Fibroblast of villous mesenchyme (primary cell): ENCODE measurements at regions not wholly inside any gene's neighbourhood (a gene's known extent, or its start where the extent isn't known, plus 50 kb on each side); places are given as distances from the start of the nearest gene placed in this dataset.

ENCODE experiments used
- DNase-seq: peaks from one replicate; pipeline ENCODE4 v3.0.0-alpha.2; 2010; ENCODE audit warnings: low read depth
- H3K4me3 ChIP-seq: 2 replicates; pipeline ENCODE4 v1.5.1; 2011; ENCODE audit warnings: low read depth, mild to moderate bottlenecking, low read length
- CTCF ChIP-seq: IDR thresholded peaks from 2 replicates; pipeline ENCODE4 v1.5.1; 2012; ENCODE audit warnings: low read depth, mild to moderate bottlenecking, low read length; ENCODE audit not compliant: insufficient read depth

GRCh38 chr15:89421219-89421618, 75.2 kb downstream of the RHCG start:
- TF ChIP-seq CTCF, result no peak
- DNase-seq, result no peak
- H3K4me3 ChIP-seq, result no peak overlapping the region

GRCh38 chr15:89419370-89419984, 76.9 kb downstream of the RHCG start:
- no peak for TF ChIP-seq CTCF
- no peak overlapping the region for H3K4me3 ChIP-seq
- DNase-seq, result peak; percentile 37

GRCh38 chr15:89417206-89417725, 79.1 kb downstream of the RHCG start:
- DNase-seq, result no peak
- no peak overlapping the region for H3K4me3 ChIP-seq
- TF ChIP-seq CTCF, result no peak

- TF ChIP-seq CTCF, result peak; percentile 82
- DNase-seq, result peak; percentile 55
Observed at GRCh38 chr15:89416339-89417183, 79.8 kb downstream of the RHCG start.

GRCh38 chr15:89414571-89414970, 79.9 kb upstream of the POLG start:
- no peak for TF ChIP-seq CTCF

More at GRCh38 chr15:89416339-89417183, 79.8 kb downstream of the RHCG start:
- no peak overlapping the region for H3K4me3 ChIP-seq

GRCh38 chr15:89413877-89414276, 79.3 kb upstream of the POLG start:
- TF ChIP-seq CTCF, result no peak
- no peak for DNase-seq
- H3K4me3 ChIP-seq, result no peak overlapping the region

More at GRCh38 chr15:89414571-89414970, 79.9 kb upstream of the POLG start:
- DNase-seq, result no peak
- H3K4me3 ChIP-seq, result no peak overlapping the region
